HuH-7.5 (cell line): ENCODE measurements at regions not wholly inside any gene's neighbourhood (a gene's known extent, or its start where the extent isn't known, plus 50 kb on each side); places are given as distances from the start of the nearest gene placed in this dataset.
"Not testable (repeated sequence)": the region's sequence is repeated elsewhere in the genome, so short reads cannot be mapped to it uniquely, and the experiment has no call there.

Source experiments
- DNase-seq: peaks from one replicate; pipeline ENCODE4 v3.0.0; 2011; ENCODE audit warnings: low spot score

DNA sequence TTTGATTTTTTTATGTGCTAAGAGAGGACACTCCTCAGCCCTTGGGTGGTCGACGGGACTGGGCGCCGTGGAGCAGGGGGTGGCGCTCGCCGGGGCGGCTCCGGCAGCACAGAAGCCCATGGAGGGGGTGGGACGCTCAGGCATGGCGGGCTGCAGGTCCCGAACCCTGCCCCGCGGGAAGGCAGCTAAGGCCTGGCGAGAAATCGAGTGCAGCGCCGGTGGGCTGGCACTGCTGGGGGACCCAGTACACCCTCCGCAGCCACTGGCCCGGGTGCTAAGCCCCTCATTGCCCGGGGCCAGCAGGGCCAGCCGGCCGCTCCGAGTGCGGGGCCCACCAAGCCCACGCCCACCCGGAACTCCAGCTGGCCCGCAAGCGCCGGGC lies 669.7 kb upstream of the CTNND2 start:
- not testable (repeated sequence) for DNase-seq

- DNase-seq = no peak
Observed at GRCh38 chr5:12570688-12571087, 666.4 kb upstream of the CTNND2 start.

- no peak for DNase-seq
Observed at GRCh38 chr5:12566441-12566840, 662.2 kb upstream of the CTNND2 start.

GRCh38 chr5:12557012-12557411 lies 652.8 kb upstream of the CTNND2 start:
- DNase-seq = no peak

DNA sequence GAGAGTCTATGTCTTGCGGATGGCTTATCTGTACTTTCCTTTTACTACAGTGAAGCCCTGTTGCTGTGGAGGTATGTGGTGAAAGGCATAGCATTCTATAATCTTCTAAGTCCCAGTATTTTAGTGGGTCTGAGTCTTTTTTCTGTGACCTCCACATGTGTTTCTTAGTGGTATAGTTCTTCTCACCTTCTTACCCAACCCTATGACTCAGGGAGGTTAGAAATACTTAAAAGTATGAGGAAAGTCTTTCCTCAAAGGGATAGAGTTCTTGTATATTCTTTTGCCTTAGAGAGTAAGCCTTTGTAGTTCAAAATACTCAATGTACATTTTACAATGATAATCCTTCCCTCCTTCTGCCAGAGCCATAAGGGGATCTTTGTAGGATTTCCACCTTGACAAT lies 621.9 kb upstream of the CTNND2 start:
- DNase-seq = no peak

DNA sequence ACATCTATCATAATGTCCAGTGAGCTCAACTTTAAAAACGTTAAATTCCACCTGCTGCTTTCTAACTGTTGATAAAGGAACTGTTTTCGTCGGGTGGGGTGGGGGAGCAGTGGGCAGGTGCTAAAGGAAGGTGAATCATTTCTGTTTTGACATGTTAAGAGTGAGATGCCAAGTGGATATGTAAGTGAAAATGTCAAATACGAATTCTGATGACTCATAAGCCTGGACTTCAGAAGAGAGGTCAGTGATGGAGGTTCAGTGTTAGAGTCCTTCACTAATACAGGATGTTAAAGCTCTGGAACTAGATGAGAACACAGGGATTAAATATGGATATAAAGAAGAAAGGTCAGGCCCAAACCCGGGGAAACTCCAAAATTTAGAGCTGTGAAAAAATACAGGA lies 617.9 kb upstream of the CTNND2 start:
- DNase-seq = no peak

DNA sequence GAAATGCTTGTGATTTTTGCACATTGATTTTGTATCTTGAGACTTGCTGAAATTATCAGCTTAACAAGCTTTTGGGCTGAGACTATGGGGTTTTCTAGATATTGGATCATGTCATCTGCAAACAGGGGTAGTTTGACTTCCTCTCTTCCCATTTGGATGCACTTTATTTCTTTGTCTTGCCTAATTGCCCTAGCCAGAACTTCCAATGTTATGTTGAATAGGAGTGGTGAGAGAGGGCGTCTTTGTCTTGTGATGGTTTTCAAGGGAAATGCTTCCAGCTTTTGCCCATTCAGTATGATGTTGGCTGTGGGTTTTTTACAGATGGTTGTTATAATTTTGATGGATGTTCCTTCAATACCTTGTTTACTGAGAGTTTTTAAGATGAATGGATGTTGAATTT lies 600.7 kb upstream of the CTNND2 start:
- DNase-seq = not testable (repeated sequence)

GRCh38 chr5:12488161-12488560 lies 583.9 kb upstream of the CTNND2 start:
- no peak for DNase-seq

GRCh38 chr5:12480487-12480886 lies 576.2 kb upstream of the CTNND2 start:
- DNase-seq = no peak

DNA sequence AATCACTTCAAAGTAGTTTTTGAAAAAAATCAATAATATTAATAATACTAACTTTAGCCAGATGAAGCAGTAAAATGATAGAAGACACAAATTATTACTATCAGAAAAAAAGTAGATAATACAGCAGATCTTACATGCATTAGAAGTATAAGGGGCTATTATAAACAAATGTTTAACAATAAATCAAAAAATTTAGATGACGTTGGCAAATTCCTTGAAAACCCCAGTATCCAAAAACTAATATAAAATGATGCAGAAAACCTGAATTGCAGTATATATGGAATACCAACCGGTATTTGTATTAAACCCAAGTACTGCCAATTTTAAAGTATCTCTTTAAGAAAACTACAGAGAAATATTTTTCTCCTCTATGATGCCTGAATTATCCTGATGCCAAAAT lies 573.3 kb upstream of the CTNND2 start:
- DNase-seq = no peak

GRCh38 chr5:12467799-12468198 lies 563.6 kb upstream of the CTNND2 start:
- DNase-seq = no peak

GRCh38 chr5:12460493-12461261 lies 556.4 kb upstream of the CTNND2 start:
- no peak for DNase-seq

- no peak for DNase-seq
Observed at GRCh38 chr5:12459326-12459725, 555.1 kb upstream of the CTNND2 start.

- no peak for DNase-seq
Observed at GRCh38 chr5:12419075-12419474, 514.8 kb upstream of the CTNND2 start.

- DNase-seq = no peak
Observed at GRCh38 chr5:12413585-12413984, 509.3 kb upstream of the CTNND2 start.

GRCh38 chr5:12413075-12413474 lies 508.8 kb upstream of the CTNND2 start:
- DNase-seq = no peak

- no peak for DNase-seq
Observed at GRCh38 chr5:12399868-12400267, 495.6 kb upstream of the CTNND2 start.

DNA sequence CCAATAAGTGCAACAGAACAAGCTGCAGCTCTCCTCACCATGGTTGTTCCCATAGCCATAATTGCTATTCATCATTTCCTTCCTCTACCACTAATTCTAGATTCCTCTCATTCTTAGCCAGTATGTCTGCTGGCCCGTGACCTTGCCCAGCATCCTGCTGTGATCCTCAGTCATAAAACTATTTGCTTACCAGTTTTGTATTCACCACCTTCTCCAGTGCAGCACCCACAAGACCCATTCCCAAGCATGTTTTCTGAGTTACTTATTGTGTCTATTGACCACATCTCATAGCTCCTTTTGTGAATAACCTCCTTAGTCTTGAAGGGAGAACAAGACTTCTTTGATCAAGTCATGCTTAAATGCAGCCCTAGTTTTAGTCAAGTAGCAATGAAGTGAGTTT lies 488.0 kb upstream of the CTNND2 start:
- DNase-seq = no peak

GRCh38 chr5:12385095-12385494 lies 480.8 kb upstream of the CTNND2 start:
- no peak for DNase-seq

DNA sequence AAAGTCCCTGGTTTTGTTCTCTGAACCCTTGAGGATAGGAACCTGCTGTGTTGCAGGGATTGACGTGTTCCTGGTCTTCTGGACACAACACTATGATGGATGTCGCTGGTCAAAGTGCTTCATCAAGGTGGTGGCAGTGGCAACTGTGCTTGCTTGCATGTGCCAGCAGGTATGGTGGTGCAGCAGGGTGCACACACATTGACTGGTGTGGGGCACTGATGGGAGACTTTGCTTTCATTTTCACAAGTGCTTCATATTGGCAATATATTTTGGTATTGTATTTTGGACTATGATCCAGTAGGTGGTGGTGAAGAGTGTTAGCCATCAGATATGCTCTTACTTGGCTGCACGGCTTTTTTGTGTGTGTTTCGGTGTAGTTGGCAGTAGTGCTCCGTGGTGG lies 479.8 kb upstream of the CTNND2 start:
- no peak for DNase-seq

DNA sequence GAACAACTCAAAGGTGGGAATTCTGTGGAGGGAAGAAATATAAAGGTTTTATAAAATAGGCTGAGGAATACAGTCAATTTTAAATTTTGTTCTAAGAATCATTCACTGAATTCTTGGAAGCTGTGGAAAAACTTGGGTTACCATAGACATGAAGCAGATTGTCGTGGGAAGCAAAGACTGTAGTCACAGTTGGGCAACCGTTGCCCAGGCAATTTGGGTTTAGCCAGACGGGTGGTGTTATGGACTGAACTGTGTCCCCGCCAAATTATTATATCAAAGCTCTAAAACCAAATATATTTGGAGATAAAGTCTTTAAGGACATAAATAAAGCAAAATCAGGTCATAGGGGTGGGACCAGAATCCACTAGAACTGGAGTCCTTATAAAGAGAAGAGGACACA lies 463.7 kb upstream of the CTNND2 start:
- DNase-seq = no peak

DNA sequence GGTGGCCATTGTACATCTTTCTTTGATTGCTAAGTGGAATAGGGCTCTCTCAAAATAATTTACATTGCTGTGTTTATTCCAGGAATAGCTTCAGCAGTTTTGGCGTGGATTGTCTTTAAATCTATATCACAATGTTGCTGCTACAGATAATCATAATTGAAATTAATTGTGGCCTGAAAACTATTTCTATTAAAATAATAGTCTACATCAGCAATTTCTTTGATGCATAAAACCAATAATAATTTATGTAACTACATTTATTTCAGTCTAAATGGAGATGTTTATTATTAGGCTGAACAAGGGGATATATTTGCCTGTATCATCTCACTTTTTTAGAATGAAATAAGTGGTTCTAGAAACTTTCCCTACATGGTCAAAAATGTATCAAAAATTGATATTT lies 456.0 kb upstream of the CTNND2 start:
- no peak for DNase-seq

- DNase-seq = no peak
Observed at GRCh38 chr5:12358371-12359090, 454.3 kb upstream of the CTNND2 start.

GRCh38 chr5:12357626-12358025 lies 453.4 kb upstream of the CTNND2 start:
- DNase-seq = no peak
